Karpas-422 (cell line): ENCODE measurements at regions not wholly inside any gene's neighbourhood (a gene's known extent, or its start where the extent isn't known, plus 50 kb on each side); places are given as distances from the start of the nearest gene placed in this dataset.

Experiments used
- DNase-seq: peaks from one replicate; pipeline ENCODE4 v3.0.0-alpha.2; 2015
- H2AFZ ChIP-seq: fragments of 200-600 bp; sonication (generic); 2 replicates; pipeline ENCODE4 v1.6.1; 2014; ENCODE audit warnings: antibody characterized with exemption, low read length, mixed read lengths
- H3K27ac ChIP-seq: fragments of 200-600 bp; sonication (generic); 2 replicates; pipeline ENCODE4 v1.5.1; 2014; ENCODE audit warnings: mild to moderate bottlenecking, low read length, moderate library complexity
- H3K27me3 ChIP-seq: fragments of 200-600 bp; sonication (generic); 2 replicates; pipeline ENCODE4 v1.6.1; 2014; ENCODE audit warnings: low read length, mixed read lengths
- H3K36me3 ChIP-seq: fragments of 200-600 bp; sonication (generic); 2 replicates; pipeline ENCODE4 v1.6.1; 2014; ENCODE audit warnings: low read length, mixed read lengths; ENCODE audit not compliant: insufficient read depth
- H3K4me1 ChIP-seq: fragments of 200-600 bp; sonication (generic); 2 replicates; pipeline ENCODE4 v1.6.1; 2014; ENCODE audit warnings: mild to moderate bottlenecking, low read length, mixed read lengths
- H3K4me2 ChIP-seq: fragments of 200-600 bp; sonication (generic); 2 replicates; pipeline ENCODE4 v1.6.1; 2014; ENCODE audit warnings: low read length, low read depth, mild to moderate bottlenecking; ENCODE audit not compliant: poor library complexity, severe bottlenecking
- H3K4me3 ChIP-seq: fragments of 200-600 bp; sonication (generic); 2 replicates; pipeline ENCODE4 v1.5.1; 2014; ENCODE audit warnings: mild to moderate bottlenecking, antibody characterized with exemption, low read length, mixed read lengths
- H3K79me2 ChIP-seq: fragments of 200-600 bp; sonication (generic); 2 replicates; pipeline ENCODE4 v1.6.1; 2014; ENCODE audit warnings: mild to moderate bottlenecking, low read length, mixed read lengths
- H3K9ac ChIP-seq: fragments of 200-600 bp; sonication (generic); 2 replicates; pipeline ENCODE4 v1.6.0; 2014; ENCODE audit warnings: low read length
- H3K9me2 ChIP-seq: fragments of 200-600 bp; sonication (generic), shearing (Covaris generic); replicated peaks from 2 replicates; pipeline ENCODE4 v1.6.0; 2014; ENCODE audit warnings: mild to moderate bottlenecking, low read length, moderate library complexity; ENCODE audit not compliant: insufficient read depth
- H3K9me3 ChIP-seq: fragments of 300-700, 200-600 bp; sonication (generic); 2 replicates; pipeline ENCODE4 v1.6.1; 2014; ENCODE audit warnings: low read length, mixed read lengths
- H4K20me1 ChIP-seq: fragments of 200-600 bp; sonication (generic); 2 replicates; pipeline ENCODE4 v1.6.1; 2014; ENCODE audit warnings: mild to moderate bottlenecking, antibody characterized with exemption, low read length, low read depth; ENCODE audit not compliant: insufficient read depth

- Histone ChIP-seq H3K9me2 (no peaks in the 10 kb centered on the region), H3K4me1 (no peaks in the 10 kb centered on the region), H3K9ac (no peak overlapping the region), H3K4me2 (no peak overlapping the region), H2AFZ (no peak overlapping the region), H3K79me2 (no peaks in the 10 kb centered on the region), H3K27me3 (peaks cover 2% of the 10 kb centered on the region; the same call in 1 of the 2 replicates), H3K27ac (no peak overlapping the region), H3K36me3 (no peaks in the 10 kb centered on the region), H3K4me3 (no peak overlapping the region), H4K20me1 (no peaks in the 10 kb centered on the region), H3K9me3 (peaks cover 6% of the 10 kb centered on the region; the same call in 1 of the 2 replicates)
- no peak for DNase-seq
Measured at GRCh38 chr1:47515164-47515789, 77.4 kb downstream of the FOXD2 start.

GRCh38 chr1:47517946-47518345, 80.1 kb downstream of the FOXD2 start:
- Histone ChIP-seq H3K27ac (no peak overlapping the region), H3K9me3 (peaks cover 6% of the 10 kb centered on the region; the same call in 1 of the 2 replicates), H3K4me2 (no peak overlapping the region), H3K27me3 (peaks cover 2% of the 10 kb centered on the region; the same call in 1 of the 2 replicates), H3K79me2 (no peaks in the 10 kb centered on the region), H3K4me1 (no peaks in the 10 kb centered on the region), H4K20me1 (no peaks in the 10 kb centered on the region), H3K4me3 (no peak overlapping the region), H3K36me3 (no peaks in the 10 kb centered on the region), H3K9me2 (no peaks in the 10 kb centered on the region), H3K9ac (no peak overlapping the region), H2AFZ (no peak overlapping the region)
- no peak for DNase-seq

- no peak for DNase-seq
- H3K36me3 ChIP-seq: no peaks in the 10 kb centered on the region
- no peaks in the 10 kb centered on the region; the same call in 1 of the 2 replicates for H3K27me3 ChIP-seq
- H3K9ac ChIP-seq: no peak overlapping the region
- no peak overlapping the region for H3K4me2 ChIP-seq
- no peaks in the 10 kb centered on the region for H3K9me3 ChIP-seq
- no peaks in the 10 kb centered on the region for H4K20me1 ChIP-seq
- no peak overlapping the region for H2AFZ ChIP-seq
- no peaks in the 10 kb centered on the region for H3K4me1 ChIP-seq
- H3K9me2 ChIP-seq: no peaks in the 10 kb centered on the region
- H3K79me2 ChIP-seq: no peaks in the 10 kb centered on the region
- H3K4me3 ChIP-seq: no peak overlapping the region
- H3K27ac ChIP-seq: no peak overlapping the region
Measured at GRCh38 chr1:47519491-47519890, 81.6 kb downstream of the FOXD2 start.

- no peak overlapping the region for H3K4me2 ChIP-seq
- no peak overlapping the region for H3K27ac ChIP-seq
- H3K9ac ChIP-seq: no peak overlapping the region
- H3K9me2 ChIP-seq: no peaks in the 10 kb centered on the region
- no peak for DNase-seq
- H3K9me3 ChIP-seq: no peaks in the 10 kb centered on the region
- no peaks in the 10 kb centered on the region for H3K36me3 ChIP-seq
- H3K27me3 ChIP-seq: no peaks in the 10 kb centered on the region
- no peaks in the 10 kb centered on the region for H3K79me2 ChIP-seq
- H3K4me1 ChIP-seq: peaks cover 2% of the 10 kb centered on the region
- H4K20me1 ChIP-seq: no peaks in the 10 kb centered on the region
- no peak overlapping the region for H3K4me3 ChIP-seq
- H2AFZ ChIP-seq: no peak overlapping the region
Measured at GRCh38 chr1:47519971-47520370, 82.1 kb downstream of the FOXD2 start.

- Histone ChIP-seq H3K27ac (no peak overlapping the region), H3K36me3 (no peaks in the 10 kb centered on the region), H3K9ac (no peak overlapping the region), H3K27me3 (no peaks in the 10 kb centered on the region), H3K4me1 (peaks cover 9% of the 10 kb centered on the region), H3K4me2 (no peak overlapping the region), H3K9me3 (no peaks in the 10 kb centered on the region), H4K20me1 (no peaks in the 10 kb centered on the region), H3K9me2 (no peaks in the 10 kb centered on the region), H3K4me3 (no peak overlapping the region), H2AFZ (no peak overlapping the region), H3K79me2 (no peaks in the 10 kb centered on the region)
- no peak for DNase-seq
Measured at GRCh38 chr1:47521034-47521881, 83.4 kb downstream of the FOXD2 start.

- H2AFZ ChIP-seq: no peak overlapping the region
- DNase-seq: no peak
- no peaks in the 10 kb centered on the region for H3K36me3 ChIP-seq
- H3K4me1 ChIP-seq: peaks cover 9% of the 10 kb centered on the region
- H4K20me1 ChIP-seq: no peaks in the 10 kb centered on the region
- H3K4me3 ChIP-seq: no peak overlapping the region
- no peak overlapping the region for H3K27ac ChIP-seq
- H3K27me3 ChIP-seq: no peaks in the 10 kb centered on the region
- H3K4me2 ChIP-seq: no peak overlapping the region
- no peaks in the 10 kb centered on the region for H3K79me2 ChIP-seq
- no peaks in the 10 kb centered on the region for H3K9me3 ChIP-seq
- no peak overlapping the region for H3K9ac ChIP-seq
- H3K9me2 ChIP-seq: no peaks in the 10 kb centered on the region
Measured at GRCh38 chr1:47522935-47523834, 85.3 kb downstream of the FOXD2 start.

- H3K4me3 ChIP-seq: no peak overlapping the region
- no peak overlapping the region for H3K4me2 ChIP-seq
- no peaks in the 10 kb centered on the region for H4K20me1 ChIP-seq
- H3K36me3 ChIP-seq: no peaks in the 10 kb centered on the region
- H3K9me2 ChIP-seq: no peaks in the 10 kb centered on the region
- peaks cover 9% of the 10 kb centered on the region for H3K4me1 ChIP-seq
- no peaks in the 10 kb centered on the region for H3K27me3 ChIP-seq
- H3K27ac ChIP-seq: no peak overlapping the region
- H3K9ac ChIP-seq: no peak overlapping the region
- H2AFZ ChIP-seq: no peak overlapping the region
- no peaks in the 10 kb centered on the region for H3K79me2 ChIP-seq
- DNase-seq: no peak
- peaks cover 4% of the 10 kb centered on the region; the same call in 1 of the 2 replicates for H3K9me3 ChIP-seq
Measured at GRCh38 chr1:47523835-47524215, 86.0 kb downstream of the FOXD2 start.

- DNase-seq: no peak
- no peaks in the 10 kb centered on the region for H3K36me3 ChIP-seq
- H3K9me3 ChIP-seq: peaks cover 8% of the 10 kb centered on the region
- H3K4me3 ChIP-seq: no peak overlapping the region
- H3K4me1 ChIP-seq: peaks cover 9% of the 10 kb centered on the region
- no peak overlapping the region for H3K9ac ChIP-seq
- no peaks in the 10 kb centered on the region for H3K27me3 ChIP-seq
- no peak overlapping the region for H3K4me2 ChIP-seq
- H3K27ac ChIP-seq: no peak overlapping the region
- no peaks in the 10 kb centered on the region for H4K20me1 ChIP-seq
- no peak overlapping the region for H2AFZ ChIP-seq
- no peaks in the 10 kb centered on the region for H3K79me2 ChIP-seq
- no peaks in the 10 kb centered on the region for H3K9me2 ChIP-seq
Measured at GRCh38 chr1:47524272-47524671, 86.4 kb downstream of the FOXD2 start.
